ENCODE measurements at regions not wholly inside any gene's neighbourhood (a gene's known extent, or its start where the extent isn't known, plus 50 kb on each side); places are given as distances from the start of the nearest gene placed in this dataset.

DNA sequence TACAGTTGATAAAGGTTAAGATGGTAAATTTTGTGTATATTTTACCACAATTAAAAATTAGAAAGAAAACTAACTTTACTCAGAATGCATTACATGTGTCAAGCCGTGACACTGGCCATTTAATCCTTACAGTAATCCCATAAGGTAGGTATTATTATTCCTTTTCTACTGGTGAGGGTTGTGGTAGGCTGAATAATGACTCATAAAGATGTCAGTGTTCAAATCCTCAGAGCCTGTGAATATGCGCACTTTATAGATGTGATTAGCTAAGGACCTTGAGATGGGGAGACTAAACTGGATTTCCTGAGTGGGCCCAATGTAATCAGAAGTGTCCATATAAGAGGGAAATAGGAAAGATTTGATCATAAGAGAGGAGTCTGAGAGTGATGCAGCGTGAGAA is 288.1 kb downstream of the TMEM167A start:
- TF ChIP-seq, protein P1, sequence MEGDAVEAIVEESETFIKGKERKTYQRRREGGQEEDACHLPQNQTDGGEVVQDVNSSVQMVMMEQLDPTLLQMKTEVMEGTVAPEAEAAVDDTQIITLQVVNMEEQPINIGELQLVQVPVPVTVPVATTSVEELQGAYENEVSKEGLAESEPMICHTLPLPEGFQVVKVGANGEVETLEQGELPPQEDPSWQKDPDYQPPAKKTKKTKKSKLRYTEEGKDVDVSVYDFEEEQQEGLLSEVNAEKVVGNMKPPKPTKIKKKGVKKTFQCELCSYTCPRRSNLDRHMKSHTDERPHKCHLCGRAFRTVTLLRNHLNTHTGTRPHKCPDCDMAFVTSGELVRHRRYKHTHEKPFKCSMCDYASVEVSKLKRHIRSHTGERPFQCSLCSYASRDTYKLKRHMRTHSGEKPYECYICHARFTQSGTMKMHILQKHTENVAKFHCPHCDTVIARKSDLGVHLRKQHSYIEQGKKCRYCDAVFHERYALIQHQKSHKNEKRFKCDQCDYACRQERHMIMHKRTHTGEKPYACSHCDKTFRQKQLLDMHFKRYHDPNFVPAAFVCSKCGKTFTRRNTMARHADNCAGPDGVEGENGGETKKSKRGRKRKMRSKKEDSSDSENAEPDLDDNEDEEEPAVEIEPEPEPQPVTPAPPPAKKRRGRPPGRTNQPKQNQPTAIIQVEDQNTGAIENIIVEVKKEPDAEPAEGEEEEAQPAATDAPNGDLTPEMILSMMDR (IDR thresholded peaks at IDR 0.05; ENCODE audit: insufficient read depth, low read depth, low read length) = no peak
- no peak for TF ChIP-seq EZH2 (IDR thresholded peaks at IDR 0.05; ENCODE audit: insufficient read depth, low read length)
